ENCODE measurements at regions not wholly inside any gene's neighbourhood (a gene's known extent, or its start where the extent isn't known, plus 50 kb on each side); places are given as distances from the start of the nearest gene placed in this dataset.
A peak's percentile ranks its signal among the peaks of the same experiment; 100 is the strongest.

GRCh38 chr1:59032228-59032627, 248.4 kb upstream of the JUN start:
- DNase-seq, result no peak

DNA sequence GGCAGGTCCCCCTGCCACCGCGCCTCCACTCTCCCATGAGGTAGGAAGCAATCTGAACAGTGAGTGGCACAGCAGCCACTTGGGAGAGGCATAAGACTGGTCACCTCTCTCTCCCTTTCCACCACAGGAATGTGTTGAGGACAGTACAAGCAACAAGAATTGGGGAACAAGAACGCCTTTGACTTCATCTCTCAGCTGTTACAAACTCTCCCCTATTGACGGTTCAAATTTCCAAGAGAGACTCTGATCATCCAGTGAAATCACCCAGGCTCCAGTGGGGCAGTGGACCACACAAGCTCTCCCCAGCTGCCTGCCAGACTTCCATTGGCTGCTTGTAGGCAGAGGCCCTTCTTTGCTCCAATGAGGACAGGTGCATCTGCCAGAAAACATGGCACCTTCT, 249.9 kb upstream of the JUN start:
- DNase-seq, result no peak

GRCh38 chr1:59034925-59035324, 251.1 kb upstream of the JUN start:
- DNase-seq, result no peak

- no peak for DNase-seq
Observed at GRCh38 chr1:59039551-59039950, 255.7 kb upstream of the JUN start.

DNA sequence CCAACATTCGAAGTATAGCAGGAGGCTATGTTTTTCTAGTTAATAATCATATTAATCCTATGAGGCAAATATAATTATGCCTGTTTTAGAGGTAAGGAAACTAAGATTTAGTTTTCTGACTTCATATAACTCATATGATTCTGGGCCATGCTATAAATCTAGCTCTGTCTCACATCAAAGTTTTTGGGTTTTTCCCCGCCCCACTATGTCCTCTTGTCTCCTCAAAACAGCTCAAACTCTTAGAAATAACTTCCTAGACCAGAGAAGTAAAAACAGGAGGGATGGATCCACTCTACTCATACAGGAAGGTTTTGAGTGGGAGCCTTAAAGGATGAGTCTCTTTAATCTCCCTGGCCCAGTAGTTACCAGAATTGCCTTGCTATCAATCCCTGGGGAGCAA, 256.4 kb upstream of the FGGY start:
- no peak for DNase-seq

DNA sequence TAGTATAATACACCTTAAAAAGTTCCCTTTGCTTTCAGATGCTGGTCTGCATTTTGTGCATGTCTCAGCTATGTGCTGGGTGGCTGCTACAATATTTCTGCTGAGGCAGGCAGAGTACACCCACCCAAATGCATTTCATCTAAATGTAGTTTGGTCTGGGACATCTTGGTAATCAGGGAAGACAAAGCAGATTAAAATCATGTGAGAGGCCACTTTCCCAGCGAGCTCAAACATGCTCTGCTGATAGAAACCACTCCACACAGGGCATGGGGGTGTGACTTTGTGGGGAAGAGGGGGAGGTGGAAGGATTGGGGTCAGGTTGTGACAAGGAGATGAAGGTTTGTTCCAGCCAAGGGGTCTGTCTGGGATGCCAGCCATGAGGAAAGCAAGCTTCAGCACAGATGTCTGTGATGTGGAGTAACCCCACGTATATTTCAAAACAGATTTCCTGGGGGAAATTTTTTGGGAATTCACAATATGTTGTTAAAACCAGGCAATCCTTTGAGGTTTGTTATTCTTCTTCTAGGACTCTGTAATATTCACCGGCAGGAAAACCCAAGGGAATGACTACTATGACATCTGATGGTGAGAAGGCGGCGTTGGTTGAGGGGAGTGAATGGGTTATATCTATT, 255.1 kb upstream of the FGGY start:
- DNase-seq, result no peak

GRCh38 chr1:59043796-59044195, 253.1 kb upstream of the FGGY start:
- no peak for DNase-seq

DNA sequence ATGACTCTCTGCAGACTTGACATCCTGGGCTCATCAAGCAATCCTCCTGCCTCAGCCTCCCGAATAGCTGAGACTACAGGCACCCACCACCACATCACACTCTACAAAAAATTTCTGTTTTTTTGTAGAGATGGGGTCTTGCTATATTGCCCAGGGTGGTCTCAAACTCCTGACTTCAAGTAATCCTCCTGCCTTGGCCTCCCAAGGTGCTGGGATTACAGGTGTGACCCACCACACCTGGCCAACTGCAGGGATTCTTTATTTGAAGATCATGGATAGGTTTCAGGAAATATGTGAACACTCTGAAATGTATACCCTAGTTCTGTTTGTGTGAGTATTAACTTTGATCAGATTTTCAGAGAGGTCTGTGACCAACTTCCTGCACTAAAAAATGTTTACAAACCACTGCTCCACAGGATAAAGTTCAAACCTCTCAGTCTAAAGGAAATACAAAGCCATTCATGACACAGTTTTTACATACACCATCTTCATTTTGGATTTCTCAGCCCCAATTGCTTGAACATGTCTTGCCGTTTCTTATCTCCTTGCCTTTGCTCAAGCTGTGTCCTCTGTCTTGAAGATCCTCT, 252.3 kb upstream of the FGGY start:
- DNase-seq, result no peak

GRCh38 chr1:59045137-59045536, 251.8 kb upstream of the FGGY start:
- DNase-seq, result no peak

DNA sequence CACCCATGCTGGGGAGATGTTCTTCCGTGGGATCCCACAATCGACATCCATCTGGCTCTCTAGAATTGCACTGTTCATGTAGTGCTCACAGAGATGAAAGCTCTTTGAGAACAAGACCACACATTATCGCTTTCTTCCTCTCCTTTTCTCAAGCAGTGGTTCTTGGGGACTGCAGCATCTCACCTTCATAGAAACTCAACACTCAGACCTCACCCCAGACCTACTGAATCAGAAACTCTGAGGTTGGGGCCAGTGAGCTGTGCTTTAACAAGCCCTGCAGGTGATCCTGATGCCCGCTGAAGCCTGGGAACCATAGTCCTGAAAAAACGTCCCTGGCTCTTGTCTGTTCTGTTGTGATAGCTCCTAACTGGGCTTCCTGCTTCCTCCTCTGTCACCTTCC, 251.3 kb upstream of the FGGY start:
- no peak for DNase-seq

GRCh38 chr1:59046134-59046533, 250.8 kb upstream of the FGGY start:
- no peak for DNase-seq

DNA sequence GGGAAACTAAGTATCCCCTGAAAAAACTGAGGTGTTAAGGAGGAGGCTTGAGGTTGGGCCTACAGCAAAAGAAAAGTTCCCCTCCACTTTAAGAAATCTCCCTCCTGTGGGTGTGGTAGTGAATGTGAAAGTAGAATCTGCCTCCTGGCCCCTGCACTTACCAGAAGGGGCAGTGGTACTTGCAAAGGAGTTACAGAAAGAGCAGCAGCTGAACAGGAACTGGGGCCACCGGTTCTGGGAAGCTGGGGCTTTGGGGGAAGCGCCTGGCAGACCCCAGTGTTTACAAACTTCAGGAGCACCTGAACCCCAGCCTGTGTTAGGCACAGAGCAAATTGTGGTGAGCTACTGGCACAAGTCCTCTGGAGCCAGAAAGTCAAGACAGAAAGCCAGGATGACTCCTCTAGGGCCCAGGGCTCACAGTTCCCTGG, 250.2 kb upstream of the FGGY start:
- no peak for DNase-seq

GRCh38 chr1:59051007-59051406, 245.9 kb upstream of the FGGY start:
- DNase-seq, result no peak

GRCh38 chr1:59052166-59052590, 244.7 kb upstream of the FGGY start:
- no peak for DNase-seq

- DNase-seq, result no peak
Observed at GRCh38 chr1:59054172-59054571, 242.7 kb upstream of the FGGY start.

DNA sequence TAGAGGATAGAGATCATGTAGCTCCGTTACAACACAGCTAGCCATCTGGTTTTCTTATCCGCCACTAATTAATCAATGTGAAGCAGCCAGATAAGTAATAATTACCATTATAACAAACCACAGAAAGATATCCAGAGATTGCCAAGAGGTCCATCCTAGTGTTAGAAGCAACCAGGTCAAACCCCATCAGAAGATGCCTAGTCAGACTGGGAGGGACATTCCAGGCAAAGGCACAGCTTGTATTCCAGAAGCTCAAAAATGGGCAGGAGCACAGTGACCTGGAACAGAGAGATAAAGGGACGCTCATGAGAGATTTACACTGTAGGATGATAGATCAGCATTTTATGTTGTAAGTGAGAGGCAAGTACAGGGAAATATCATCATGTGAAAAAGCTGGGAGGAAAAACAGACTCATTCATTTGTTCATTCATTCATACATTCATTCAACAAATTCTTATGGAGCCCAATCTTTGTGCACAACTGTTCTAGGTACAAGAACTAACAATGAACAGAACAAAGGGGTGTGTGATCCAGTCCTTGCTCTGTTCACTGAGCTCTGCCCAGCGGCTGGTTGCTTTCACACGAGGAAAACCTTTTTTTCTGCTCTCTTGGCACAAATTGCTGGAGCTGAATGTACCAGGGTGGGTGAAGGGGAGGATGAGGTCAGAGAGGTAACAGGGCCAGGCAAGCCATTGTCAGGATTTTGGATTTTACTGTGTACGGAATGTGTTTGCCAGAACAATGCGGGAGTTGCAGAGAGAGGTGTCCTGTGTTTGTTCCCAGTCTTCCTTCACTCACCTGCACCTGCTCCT, 240.8 kb upstream of the FGGY start:
- no peak for DNase-seq

GRCh38 chr1:59057211-59057694, 239.6 kb upstream of the FGGY start:
- peak; percentile 37 for DNase-seq

DNA sequence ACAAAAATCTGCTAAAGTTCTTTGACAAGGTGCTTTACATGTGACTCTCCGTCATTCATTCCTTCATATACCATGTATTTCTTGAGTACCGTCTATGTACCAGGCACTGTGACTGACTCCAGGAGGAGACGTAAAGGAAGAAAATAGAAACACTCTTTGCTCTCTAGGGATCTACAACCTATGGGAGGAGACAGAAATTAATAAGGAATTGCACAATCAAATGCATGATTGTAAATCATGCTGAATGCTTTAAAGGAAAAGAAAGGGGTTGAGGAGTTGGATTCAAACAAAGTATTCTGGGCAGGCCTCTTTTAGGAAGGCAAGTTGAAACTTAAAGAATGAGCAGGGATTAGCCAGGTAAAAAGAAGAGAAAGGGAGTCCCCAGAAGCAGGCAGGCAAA, 239.1 kb upstream of the FGGY start:
- no peak for DNase-seq

- no peak for DNase-seq
Observed at GRCh38 chr1:59058665-59059439, 238.0 kb upstream of the FGGY start.

DNA sequence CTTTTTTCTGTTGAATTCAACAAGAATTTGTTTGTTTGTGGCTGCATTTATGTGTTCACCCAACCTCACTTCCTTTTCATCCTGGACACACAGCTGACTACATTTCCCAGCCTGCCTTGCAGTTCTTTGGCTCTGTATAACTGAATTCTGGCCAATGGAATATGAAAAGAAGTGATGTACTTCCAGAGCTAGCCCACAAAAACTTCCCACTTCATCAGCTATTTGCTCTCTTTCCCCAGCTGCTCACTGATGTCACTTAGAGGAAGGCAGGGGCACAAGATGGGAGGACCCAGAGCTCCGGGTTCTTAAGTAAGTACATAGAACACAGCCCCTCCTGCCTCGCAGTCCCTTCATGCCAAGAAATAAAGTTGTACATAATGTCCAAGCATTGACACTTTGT, 235.0 kb upstream of the FGGY start:
- DNase-seq, result no peak

DNA sequence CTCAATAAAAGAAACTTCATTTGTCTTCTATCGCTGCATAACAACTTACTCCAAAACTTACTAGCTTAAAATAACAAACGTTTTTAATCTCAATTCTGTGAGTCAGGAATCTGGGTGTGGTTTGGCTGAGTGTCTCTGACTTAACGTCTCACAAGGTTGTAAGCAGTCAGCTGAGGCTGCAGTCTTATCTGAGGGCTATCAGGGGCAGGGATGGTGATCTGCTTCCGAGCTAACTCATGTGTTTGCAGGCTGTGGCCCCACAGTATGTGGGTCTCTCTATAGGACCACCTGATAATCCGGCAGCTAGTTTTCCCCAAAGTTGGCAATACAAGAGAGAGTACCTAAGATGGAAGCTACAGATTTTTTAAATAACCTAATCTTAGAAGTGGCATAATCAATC, 234.2 kb upstream of the FGGY start:
- no peak for DNase-seq

- DNase-seq, result no peak
Observed at GRCh38 chr1:59063501-59063900, 233.4 kb upstream of the FGGY start.

GRCh38 chr1:59064592-59064991, 232.3 kb upstream of the FGGY start:
- DNase-seq, result no peak
